ENCODE measurements at regions not wholly inside any gene's neighbourhood (a gene's known extent, or its start where the extent isn't known, plus 50 kb on each side); places are given as distances from the start of the nearest gene placed in this dataset.
"Not testable (repeated sequence)": the region's sequence is repeated elsewhere in the genome, so short reads cannot be mapped to it uniquely, and the experiment has no call there.

DNA sequence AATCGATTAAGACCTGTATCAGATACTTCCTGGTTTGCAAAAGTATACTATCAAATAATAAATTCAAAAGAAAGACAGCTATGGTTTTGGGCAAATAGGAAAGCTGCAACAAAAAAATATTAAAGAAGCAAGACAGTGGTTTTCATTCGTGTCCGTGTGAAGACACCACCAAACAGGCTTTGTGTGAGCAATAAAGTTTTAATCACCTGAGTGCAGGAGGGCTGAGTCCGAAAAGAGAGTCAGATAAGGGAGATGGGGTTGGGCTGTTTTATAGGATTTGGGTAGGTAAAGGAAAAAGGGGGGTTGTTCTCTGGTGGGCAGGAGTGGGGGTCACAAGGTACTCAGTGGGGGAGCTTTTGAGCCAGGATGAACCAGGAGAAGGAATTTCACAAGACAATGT lies 609.7 kb upstream of the LUZP2 start:
- TF ChIP-seq, protein P1, sequence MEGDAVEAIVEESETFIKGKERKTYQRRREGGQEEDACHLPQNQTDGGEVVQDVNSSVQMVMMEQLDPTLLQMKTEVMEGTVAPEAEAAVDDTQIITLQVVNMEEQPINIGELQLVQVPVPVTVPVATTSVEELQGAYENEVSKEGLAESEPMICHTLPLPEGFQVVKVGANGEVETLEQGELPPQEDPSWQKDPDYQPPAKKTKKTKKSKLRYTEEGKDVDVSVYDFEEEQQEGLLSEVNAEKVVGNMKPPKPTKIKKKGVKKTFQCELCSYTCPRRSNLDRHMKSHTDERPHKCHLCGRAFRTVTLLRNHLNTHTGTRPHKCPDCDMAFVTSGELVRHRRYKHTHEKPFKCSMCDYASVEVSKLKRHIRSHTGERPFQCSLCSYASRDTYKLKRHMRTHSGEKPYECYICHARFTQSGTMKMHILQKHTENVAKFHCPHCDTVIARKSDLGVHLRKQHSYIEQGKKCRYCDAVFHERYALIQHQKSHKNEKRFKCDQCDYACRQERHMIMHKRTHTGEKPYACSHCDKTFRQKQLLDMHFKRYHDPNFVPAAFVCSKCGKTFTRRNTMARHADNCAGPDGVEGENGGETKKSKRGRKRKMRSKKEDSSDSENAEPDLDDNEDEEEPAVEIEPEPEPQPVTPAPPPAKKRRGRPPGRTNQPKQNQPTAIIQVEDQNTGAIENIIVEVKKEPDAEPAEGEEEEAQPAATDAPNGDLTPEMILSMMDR (IDR thresholded peaks at IDR 0.05; ENCODE audit: low read depth, low read length, poor library complexity, severe bottlenecking): not testable (repeated sequence)
- TF ChIP-seq EZH2phosphoT487 (IDR thresholded peaks at IDR 0.05; ENCODE audit: borderline replicate concordance, low read length): not testable (repeated sequence)

Data from DOHH2 (cell line).